Activated naive CD4-positive, alpha-beta T cell treated with anti-CD3 and anti-CD28 coated beads for 36 hours (primary cell): ENCODE measurements at regions not wholly inside any gene's neighbourhood (a gene's known extent, or its start where the extent isn't known, plus 50 kb on each side); places are given as distances from the start of the nearest gene placed in this dataset.
"Not testable (repeated sequence)": the region's sequence is repeated elsewhere in the genome, so short reads cannot be mapped to it uniquely, and the experiment has no call there.

Source experiments
- CTCF ChIA-PET: fragments of 350-600 bp; sonication (Branson Sonifier 250); formaldehyde crosslinking; loops from one replicate; lab custom pipeline; 2021; ENCODE audit warnings: antibody characterized with exemption; lab: Charles Lee
- DNase-seq: peaks from one replicate; pipeline ENCODE4 v3.0.0-alpha.2; 2020
- H3K27ac Mint-ChIP-seq: one replicate; pipeline ENCODE4 v1.8.0; 2021; ENCODE audit warnings: mild to moderate bottlenecking, mixed read lengths
- H3K27me3 Mint-ChIP-seq: one replicate; pipeline ENCODE4 v1.8.0; 2021; ENCODE audit warnings: low read depth, mixed read lengths
- H3K36me3 Mint-ChIP-seq: one replicate; pipeline ENCODE4 v1.8.0; 2021; ENCODE audit warnings: low read depth, mixed read lengths
- H3K4me1 Mint-ChIP-seq: one replicate; pipeline ENCODE4 v1.8.0; 2021; ENCODE audit warnings: low read depth, mixed read lengths
- H3K4me3 Mint-ChIP-seq: one replicate; pipeline ENCODE4 v1.8.0; 2021; ENCODE audit warnings: mild to moderate bottlenecking, moderate library complexity, mixed read lengths
- H3K9me3 Mint-ChIP-seq: one replicate; pipeline ENCODE4 v1.8.0; 2021; ENCODE audit warnings: mixed read lengths
- intact Hi-C: fragments of 100-400 bp; cut with micrococcal nuclease; formaldehyde crosslinking; loops from one replicate; pipeline ENCODE4 v1.15.1; 2023

DNA sequence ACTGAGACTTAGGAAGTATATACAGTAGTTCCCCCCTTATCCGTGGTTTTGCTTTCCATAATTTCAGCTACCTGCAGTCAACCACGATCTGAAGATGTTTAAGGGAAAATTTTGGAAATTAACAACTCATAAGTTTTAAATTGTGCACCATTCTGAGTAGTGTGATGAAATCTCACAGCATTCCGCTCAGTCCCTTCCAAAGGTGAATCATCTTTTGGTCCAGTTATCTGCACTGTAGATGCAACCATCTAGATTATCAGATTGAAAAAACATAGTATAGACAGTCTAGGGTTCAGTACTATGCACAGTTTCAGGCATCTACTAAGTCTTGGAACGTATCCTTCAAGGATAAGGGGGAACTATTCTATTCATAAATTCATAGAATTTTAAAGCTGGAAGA lies 109.0 kb downstream of the ANXA3 start:
- H3K36me3 Mint-ChIP-seq, result no peaks in the 10 kb centered on the region
- no peak for DNase-seq

GRCh38 chr4:78661086-78661690 lies 109.6 kb downstream of the ANXA3 start:
- DNase-seq, result no peak
- Mint-ChIP-seq H3K4me3 (no peak overlapping the region), H3K36me3 (no peaks in the 10 kb centered on the region), H3K27ac (no peak overlapping the region), H3K27me3 (no peaks in the 10 kb centered on the region), H3K4me1 (peaks cover 56% of the 10 kb centered on the region), H3K9me3 (no peaks in the 10 kb centered on the region)
- CTCF ChIA-PET, result interaction anchor here (0.5 to 1.5 kb wide), 4 partner anchors 11 to 861 kb away, joined by 3 to 10 read pairs (median 4); no protein-coding TSS in a partner anchor
- intact Hi-C loops, result no loop called here

More for the DNA sequence above, 109.0 kb downstream of the ANXA3 start:
- no peak overlapping the region for H3K27ac Mint-ChIP-seq
- no peaks in the 10 kb centered on the region for H3K9me3 Mint-ChIP-seq
- peaks cover 56% of the 10 kb centered on the region for H3K4me1 Mint-ChIP-seq
- no peak overlapping the region for H3K4me3 Mint-ChIP-seq
- intact Hi-C loops, result no loop called here
- no peaks in the 10 kb centered on the region for H3K27me3 Mint-ChIP-seq
- CTCF ChIA-PET, result interaction anchor here (1.5 kb wide), 1 partner anchor 203 kb away, joined by 10 read pairs; no protein-coding TSS in a partner anchor

DNA sequence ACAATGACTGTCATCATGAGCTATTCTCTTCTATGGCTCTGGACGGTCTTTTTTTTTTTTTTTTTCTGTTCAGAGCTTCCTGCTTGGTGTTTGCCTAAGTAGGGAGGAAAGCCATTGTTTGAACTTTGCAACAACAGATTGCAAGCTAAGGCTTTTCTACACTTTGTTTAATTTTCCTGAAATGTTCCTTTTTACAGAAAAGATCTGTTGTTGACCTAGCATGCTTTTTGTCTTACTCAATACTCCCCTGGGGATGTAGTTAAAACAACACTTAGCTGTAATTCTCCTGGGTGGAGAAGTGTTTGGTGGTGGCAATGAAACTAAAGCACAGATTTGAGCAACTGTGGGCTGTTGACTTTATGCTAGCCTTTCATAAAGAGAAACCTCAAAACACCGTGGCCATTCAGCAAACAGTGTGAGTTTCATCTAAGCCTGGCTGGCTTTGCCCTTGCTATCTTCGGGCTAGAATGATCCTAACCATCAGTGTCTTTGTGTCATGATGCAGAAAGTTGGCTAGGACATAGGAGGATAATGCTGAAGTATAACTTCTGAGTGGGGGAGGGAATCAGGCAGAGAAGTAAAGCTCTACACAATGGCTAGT lies 110.5 kb downstream of the ANXA3 start:
- Mint-ChIP-seq H3K27me3 (no peaks in the 10 kb centered on the region), H3K36me3 (no peaks in the 10 kb centered on the region), H3K4me1 (peaks cover 57% of the 10 kb centered on the region), H3K4me3 (no peak overlapping the region), H3K27ac (no peak overlapping the region), H3K9me3 (no peaks in the 10 kb centered on the region)
- CTCF ChIA-PET, result interaction anchor here (0.6 to 1.5 kb wide), 4 partner anchors 10 to 1406 kb away, joined by 3 to 10 read pairs (median 3); no protein-coding TSS in a partner anchor
- intact Hi-C loops, result no loop called here
- DNase-seq, result peak; percentile 40

DNA sequence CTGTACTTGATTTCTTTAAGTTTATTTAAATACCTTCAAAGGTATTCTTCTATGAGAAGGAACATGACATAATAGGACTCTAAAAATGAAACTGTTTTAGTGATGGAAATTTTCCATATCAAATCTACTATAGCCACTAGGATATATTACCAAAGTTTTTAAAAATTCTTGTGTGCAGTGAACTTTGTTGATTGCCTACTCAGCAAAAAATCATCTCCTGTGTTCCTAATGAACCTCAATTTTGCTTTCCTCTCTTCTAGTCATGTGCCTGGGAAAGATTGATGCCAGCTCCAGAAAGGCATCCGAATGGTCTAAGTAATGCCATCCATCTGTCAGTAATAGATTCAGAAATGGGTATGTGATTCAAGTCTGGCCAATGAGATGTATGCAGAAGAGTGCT lies 111.1 kb downstream of the ANXA3 start:
- no peaks in the 10 kb centered on the region for H3K36me3 Mint-ChIP-seq
- H3K9me3 Mint-ChIP-seq, result no peaks in the 10 kb centered on the region
- no peak overlapping the region for H3K27ac Mint-ChIP-seq
- no peak overlapping the region for H3K4me3 Mint-ChIP-seq
- intact Hi-C loops, result no loop called here
- CTCF ChIA-PET, result interaction anchor here (0.6 to 1.5 kb wide), 2 partner anchors 9 to 1405 kb away, joined by 3 read pairs; no protein-coding TSS in a partner anchor
- H3K4me1 Mint-ChIP-seq, result peaks cover 56% of the 10 kb centered on the region
- no peak for DNase-seq
- no peaks in the 10 kb centered on the region for H3K27me3 Mint-ChIP-seq

- H3K4me1 Mint-ChIP-seq, result peaks cover 46% of the 10 kb centered on the region
- H3K9me3 Mint-ChIP-seq, DNase-seq, CTCF ChIA-PET, H3K4me3 Mint-ChIP-seq, intact Hi-C loops, H3K27me3 Mint-ChIP-seq, H3K36me3 Mint-ChIP-seq, H3K27ac Mint-ChIP-seq: not testable (repeated sequence)
Measured at GRCh38 chr4:78664296-78664695, 111.9 kb upstream of the BMP2K start.

- DNase-seq, result no peak
- Mint-ChIP-seq H3K27ac (no peak overlapping the region), H3K4me3 (no peak overlapping the region), H3K36me3 (no peaks in the 10 kb centered on the region), H3K9me3 (no peaks in the 10 kb centered on the region), H3K27me3 (no peaks in the 10 kb centered on the region), H3K4me1 (peaks cover 42% of the 10 kb centered on the region)
- intact Hi-C loops, result no loop called here
- CTCF ChIA-PET, result interaction anchor here (0.8 kb wide), 1 partner anchor 7 kb away, joined by 3 read pairs; no protein-coding TSS in a partner anchor
Measured at GRCh38 chr4:78665216-78665770, 110.9 kb upstream of the BMP2K start.

- H3K9me3 Mint-ChIP-seq, result no peaks in the 10 kb centered on the region
- no peaks in the 10 kb centered on the region for H3K36me3 Mint-ChIP-seq
- H3K4me3 Mint-ChIP-seq, result no peak overlapping the region
- H3K27ac Mint-ChIP-seq, result no peak overlapping the region
- no peak for DNase-seq
- peaks cover 34% of the 10 kb centered on the region for H3K4me1 Mint-ChIP-seq
- intact Hi-C loops, result loop anchor here (1.0 kb wide), 1 partner anchor 10 kb away; no protein-coding TSS in a partner anchor
- H3K27me3 Mint-ChIP-seq, result no peaks in the 10 kb centered on the region
- CTCF ChIA-PET, result interaction anchor here (0.9 to 1.5 kb wide), 2 partner anchors 8 to 16 kb away, joined by 3 to 5 read pairs; no protein-coding TSS in a partner anchor
Measured at GRCh38 chr4:78666830-78667258, 109.3 kb upstream of the BMP2K start.

DNA sequence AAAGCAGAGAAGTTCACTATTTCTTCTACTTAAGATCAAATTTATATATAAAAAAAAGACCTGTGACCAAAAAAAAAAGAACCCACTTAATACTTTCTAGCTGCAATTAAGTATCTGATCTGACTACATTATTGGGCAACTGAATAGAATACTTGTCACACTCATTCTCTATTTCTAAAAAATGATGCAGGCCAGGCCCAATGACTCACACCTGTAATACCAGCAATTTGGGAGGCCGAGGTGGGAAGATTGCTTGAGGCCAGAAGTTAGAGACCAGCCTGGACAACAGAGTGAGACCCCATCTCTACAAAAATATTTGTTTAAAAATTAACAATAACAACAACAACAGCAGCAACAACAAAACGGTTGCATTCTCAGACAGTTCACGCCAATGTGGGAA lies 108.8 kb upstream of the BMP2K start:
- H3K27ac Mint-ChIP-seq, result no peak overlapping the region
- no peak for DNase-seq
- no peaks in the 10 kb centered on the region for H3K9me3 Mint-ChIP-seq
- H3K4me1 Mint-ChIP-seq, result peaks cover 29% of the 10 kb centered on the region
- H3K4me3 Mint-ChIP-seq, result no peak overlapping the region
- no peaks in the 10 kb centered on the region for H3K27me3 Mint-ChIP-seq
- CTCF ChIA-PET, result interaction anchor here (0.6 to 1.5 kb wide), 3 partner anchors 9 to 15 kb away, joined by 3 to 5 read pairs (median 5); no protein-coding TSS in a partner anchor
- H3K36me3 Mint-ChIP-seq, result no peaks in the 10 kb centered on the region
- intact Hi-C loops, result loop anchor here (1.0 kb wide), 1 partner anchor 10 kb away; no protein-coding TSS in a partner anchor

DNA sequence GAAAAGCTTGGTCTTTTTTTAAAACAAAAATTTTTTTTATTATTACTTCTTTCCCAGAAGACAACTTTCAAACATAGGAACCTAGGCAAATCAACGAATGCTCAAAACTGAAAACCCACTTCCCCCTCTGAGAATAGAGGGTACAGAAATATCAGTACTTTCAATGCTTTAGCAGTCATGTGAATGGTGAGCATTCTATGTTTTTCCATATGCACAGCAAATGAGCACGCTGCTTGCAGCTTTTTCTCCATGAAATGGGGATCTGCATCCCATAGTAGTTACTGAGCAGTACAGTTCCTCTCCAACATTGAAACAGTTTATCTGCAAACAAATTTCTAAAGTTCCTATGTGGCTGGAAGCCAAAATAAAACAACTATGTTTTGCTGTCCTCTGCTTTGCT lies 108.4 kb upstream of the BMP2K start:
- Mint-ChIP-seq H3K36me3 (no peaks in the 10 kb centered on the region), H3K4me1 (peaks cover 24% of the 10 kb centered on the region), H3K27me3 (no peaks in the 10 kb centered on the region), H3K4me3 (no peak overlapping the region), H3K27ac (no peak overlapping the region), H3K9me3 (no peaks in the 10 kb centered on the region)
- DNase-seq, result no peak
- intact Hi-C loops, result loop anchor here (1.0 kb wide), 1 partner anchor 10 kb away; no protein-coding TSS in a partner anchor
- CTCF ChIA-PET, result interaction anchor here (0.6 to 1.5 kb wide), 4 partner anchors 9 to 195 kb away, joined by 3 to 5 read pairs (median 5); no protein-coding TSS in a partner anchor

DNA sequence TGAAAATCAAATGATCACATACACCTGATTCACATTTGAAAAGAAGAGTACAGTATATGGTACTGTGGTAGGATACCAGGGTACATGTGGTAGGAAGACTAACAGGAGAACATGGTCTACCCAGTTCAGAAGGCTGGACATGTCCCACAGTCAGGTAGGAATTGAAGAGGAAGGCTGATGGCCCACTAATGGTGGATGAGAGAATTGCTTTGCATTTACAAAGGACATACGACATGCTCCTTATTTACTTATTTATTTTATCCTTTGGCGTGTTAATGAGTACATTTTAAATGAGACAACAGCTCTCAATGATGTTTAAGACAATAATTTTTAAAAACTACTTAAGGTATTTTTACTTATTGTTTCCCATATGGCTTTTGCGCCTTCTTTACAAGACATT lies 106.7 kb upstream of the BMP2K start:
- Mint-ChIP-seq H3K36me3 (no peaks in the 10 kb centered on the region), H3K27ac (no peak overlapping the region), H3K27me3 (no peaks in the 10 kb centered on the region), H3K4me3 (no peak overlapping the region), H3K9me3 (no peaks in the 10 kb centered on the region), H3K4me1 (peaks cover 14% of the 10 kb centered on the region)
- no peak for DNase-seq
- CTCF ChIA-PET, result interaction anchor here (0.6 to 1.1 kb wide), 2 partner anchors 43 to 140 kb away, joined by 3 read pairs; no protein-coding TSS in a partner anchor
- intact Hi-C loops, result no loop called here

- Mint-ChIP-seq H3K36me3 (no peaks in the 10 kb centered on the region), H3K9me3 (no peaks in the 10 kb centered on the region), H3K4me3 (no peak overlapping the region), H3K4me1 (peaks cover 9% of the 10 kb centered on the region), H3K27ac (no peak overlapping the region), H3K27me3 (no peaks in the 10 kb centered on the region)
- CTCF ChIA-PET, result interaction anchor here (0.6 to 0.7 kb wide), 2 partner anchors 10 to 490 kb away, joined by 3 read pairs; no protein-coding TSS in a partner anchor
- intact Hi-C loops, result no loop called here
- no peak for DNase-seq
Measured at GRCh38 chr4:78671903-78672815, 104.0 kb upstream of the BMP2K start.
